Sigmoid colon (tissue), 4 donors: ENCODE measurements at regions not wholly inside any gene's neighbourhood (a gene's known extent, or its start where the extent isn't known, plus 50 kb on each side); places are given as distances from the start of the nearest gene placed in this dataset.

Source experiments
- POLR2A ChIP-seq, 2 donors: fragments of 450-650 bp; IDR thresholded peaks; one replicate each; pipeline ENCODE4 v1.6.1; 2016; ENCODE audit warnings: antibody characterized with exemption in 2 of 2, mild to moderate bottlenecking in 2 of 2, moderate library complexity in 2 of 2
- POLR2AphosphoS5 ChIP-seq, 4 donors: sonication (generic); formaldehyde crosslinking; IDR thresholded peaks; one replicate each; pipeline ENCODE4 v1.6.1; 2017; ENCODE audit warnings: antibody characterized with exemption in 4 of 4
- TF ChIP-seq, protein P1 (sequence below), 4 experiments: fragments of 450-650 bp in 3 of 4; fragments of 200-600 bp in 1 of 4; IDR thresholded peaks; one replicate each; pipeline ENCODE4 v1.5.1; 2016 to 2019; ENCODE audit warnings: antibody characterized with exemption in 4 of 4, mild to moderate bottlenecking in 3 of 4, moderate library complexity in 2 of 4

DNA sequence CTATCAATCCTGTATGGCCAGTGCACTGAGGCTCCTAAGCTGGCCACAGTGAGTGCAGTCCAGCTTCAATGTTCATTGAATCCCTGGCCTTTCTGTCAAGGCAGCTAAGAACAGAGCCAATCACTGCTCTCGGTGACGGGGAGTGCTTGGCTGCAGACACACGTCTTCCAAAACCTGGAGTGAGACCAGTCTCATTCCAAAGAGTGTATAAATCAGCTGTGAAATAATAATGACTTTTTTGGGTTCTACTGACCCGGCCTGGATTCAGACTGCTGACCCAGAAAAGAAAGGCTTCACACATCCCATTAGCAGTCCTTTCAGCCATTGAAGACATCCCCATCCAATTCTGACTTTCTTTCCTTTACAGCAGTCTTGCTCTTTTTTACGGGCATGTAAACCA is 665.5 kb downstream of the GBE1 start:
- TF ChIP-seq, protein P1, sequence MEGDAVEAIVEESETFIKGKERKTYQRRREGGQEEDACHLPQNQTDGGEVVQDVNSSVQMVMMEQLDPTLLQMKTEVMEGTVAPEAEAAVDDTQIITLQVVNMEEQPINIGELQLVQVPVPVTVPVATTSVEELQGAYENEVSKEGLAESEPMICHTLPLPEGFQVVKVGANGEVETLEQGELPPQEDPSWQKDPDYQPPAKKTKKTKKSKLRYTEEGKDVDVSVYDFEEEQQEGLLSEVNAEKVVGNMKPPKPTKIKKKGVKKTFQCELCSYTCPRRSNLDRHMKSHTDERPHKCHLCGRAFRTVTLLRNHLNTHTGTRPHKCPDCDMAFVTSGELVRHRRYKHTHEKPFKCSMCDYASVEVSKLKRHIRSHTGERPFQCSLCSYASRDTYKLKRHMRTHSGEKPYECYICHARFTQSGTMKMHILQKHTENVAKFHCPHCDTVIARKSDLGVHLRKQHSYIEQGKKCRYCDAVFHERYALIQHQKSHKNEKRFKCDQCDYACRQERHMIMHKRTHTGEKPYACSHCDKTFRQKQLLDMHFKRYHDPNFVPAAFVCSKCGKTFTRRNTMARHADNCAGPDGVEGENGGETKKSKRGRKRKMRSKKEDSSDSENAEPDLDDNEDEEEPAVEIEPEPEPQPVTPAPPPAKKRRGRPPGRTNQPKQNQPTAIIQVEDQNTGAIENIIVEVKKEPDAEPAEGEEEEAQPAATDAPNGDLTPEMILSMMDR (IDR thresholded peaks at IDR 0.05) = no peak
- no peak for TF ChIP-seq POLR2A (IDR thresholded peaks at IDR 0.05)
- no peak for TF ChIP-seq POLR2AphosphoS5 (IDR thresholded peaks at IDR 0.05)
